ENCODE measurements at regions not wholly inside any gene's neighbourhood (a gene's known extent, or its start where the extent isn't known, plus 50 kb on each side); places are given as distances from the start of the nearest gene placed in this dataset.

DNA sequence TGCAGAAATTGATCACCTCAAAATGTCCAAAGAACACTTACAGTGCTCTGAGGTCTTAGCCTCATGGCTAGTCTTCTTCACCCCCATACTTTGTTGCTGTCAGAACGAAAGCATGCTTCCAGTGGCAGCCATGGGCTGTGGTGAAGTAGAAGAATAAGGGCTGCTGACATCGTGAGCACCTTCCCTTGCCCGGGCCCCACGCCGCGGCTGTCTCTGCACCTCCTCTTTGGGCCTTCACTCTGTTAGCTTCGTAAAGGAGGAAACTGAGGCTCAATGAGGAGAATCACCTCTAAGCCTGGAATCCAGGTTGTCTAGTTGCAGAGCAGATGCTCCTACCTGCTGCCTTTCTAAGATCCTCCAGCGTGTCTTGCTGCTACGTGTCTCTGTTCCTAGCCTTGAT, 139.5 kb upstream of the SLC28A3 start:
- TF ChIP-seq GATA2 (IDR thresholded peaks at IDR 0.05; ENCODE audit: low read depth, low read length) (no peak), GATA3 (IDR thresholded peaks at IDR 0.05; ENCODE audit: low read depth, low read length) (no peak)
